ENCODE measurements at regions not wholly inside any gene's neighbourhood (a gene's known extent, or its start where the extent isn't known, plus 50 kb on each side); places are given as distances from the start of the nearest gene placed in this dataset.

DNA sequence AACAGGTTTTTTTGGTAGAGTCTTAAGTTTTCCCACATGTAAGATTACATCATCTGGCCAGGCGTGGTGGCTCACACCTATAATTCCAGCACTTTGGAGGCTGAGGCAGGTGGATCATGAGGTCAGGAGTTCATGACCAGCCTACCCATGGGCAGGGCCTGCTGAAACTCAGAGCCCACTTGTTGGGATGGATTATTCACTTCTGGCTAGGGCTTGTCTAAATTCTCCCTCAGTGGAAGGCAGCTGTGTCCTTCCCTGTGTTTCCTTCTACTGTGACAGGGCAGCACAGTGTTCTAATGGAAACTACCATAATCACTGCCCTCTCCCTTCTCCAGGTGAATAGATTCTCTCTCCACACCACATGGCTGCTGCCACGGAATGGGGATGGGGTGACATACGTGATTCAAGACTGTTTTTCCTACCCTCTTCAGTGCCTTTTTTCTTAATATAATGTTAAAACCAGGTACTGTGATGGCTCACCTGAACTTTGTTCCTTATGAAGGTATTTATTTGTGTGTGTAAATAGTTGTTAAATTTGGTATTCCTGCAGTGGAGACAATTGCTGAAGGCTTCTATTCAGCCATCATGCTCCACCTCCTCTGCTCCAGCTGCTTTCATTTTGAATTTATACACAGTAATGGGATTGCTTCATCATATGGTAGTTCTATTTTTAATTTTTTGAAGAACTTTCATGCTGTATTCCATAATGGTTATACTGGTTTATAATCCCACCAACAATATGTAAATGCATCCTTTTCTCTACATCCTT, 287.2 kb upstream of the HS3ST1 start:
- Histone ChIP-seq H4K91ac (ENCODE audit: insufficient read depth, low read depth, low read length) (no peak overlapping the region), H3K27ac (ENCODE audit: insufficient read depth, low read length) (no peak overlapping the region), H3K4me1 (ENCODE audit: control insufficient read depth, insufficient read depth, low read length) (no peaks in the 10 kb centered on the region), H3K27me3 (ENCODE audit: control insufficient read depth, insufficient read depth, low read length) (no peaks in the 10 kb centered on the region), H2AFZ (replicated peaks; ENCODE audit: low read length, poor library complexity) (no peak overlapping the region), H3K4me2 (ENCODE audit: low read depth, low read length) (no peak overlapping the region), H2BK20ac (ENCODE audit: low read depth, low read length) (no peak overlapping the region), H3K9ac (ENCODE audit: low read depth, low read length) (no peak overlapping the region), H4K20me1 (ENCODE audit: insufficient read depth, low read length) (no peaks in the 10 kb centered on the region), H3K9me1 (ENCODE audit: insufficient read depth, low read length) (no peaks in the 10 kb centered on the region), H2BK120ac (ENCODE audit: low read depth, low read length) (no peak overlapping the region), H4K5ac (ENCODE audit: low read depth, low read length) (no peak overlapping the region), H3K36me3 (ENCODE audit: control insufficient read depth, insufficient read depth, low read length) (no peaks in the 10 kb centered on the region), H3K56ac (ENCODE audit: extremely low read depth, insufficient read depth, low read length) (no peak overlapping the region), H3K4ac (ENCODE audit: low read depth, low read length) (no peak overlapping the region), H3K18ac (ENCODE audit: low read depth, low read length) (no peak overlapping the region), H3K79me1 (ENCODE audit: low read depth in 1 of 2, low read length in 2 of 2) (no peaks in the 10 kb centered on the region), H3K14ac (replicated peaks; ENCODE audit: low read depth, low read length) (no peak overlapping the region), H3K9me3 (ENCODE audit: control insufficient read depth, insufficient read depth, low read length) (no peaks in the 10 kb centered on the region), H2AK9ac (replicated peaks; ENCODE audit: low read depth, low read length, poor library complexity) (no peak overlapping the region), H3K4me3 (ENCODE audit: insufficient read depth, low read depth, low read length) (no peak overlapping the region), H2BK5ac (ENCODE audit: low read depth, low read length, poor library complexity, severe bottlenecking) (no peak overlapping the region), H4K8ac (ENCODE audit: low read depth in 2 of 2, low read length in 2 of 2) (no peak overlapping the region), H3K23ac (ENCODE audit: low read depth, low read length) (no peak overlapping the region), H2AK5ac (ENCODE audit: low read depth, low read length) (no peak overlapping the region), H2BK15ac (ENCODE audit: low read depth, low read length) (no peak overlapping the region)
- dilution Hi-C loops (cut with HindIII; ENCODE audit: low sequenced_read_pairs, unreplicated experiment): no loop called here
- no peak for ATAC-seq (ENCODE audit: low read depth)
- ChIA-PET CTCF (no interaction called here), POLR2A (ENCODE audit: unreplicated experiment) (no interaction called here)
- TF ChIP-seq BHLHE40 (IDR thresholded peaks at IDR 0.05; ENCODE audit: low read depth, low read length): no peak
- no peak for TF ChIP-seq RFX5 (IDR thresholded peaks at IDR 0.05; ENCODE audit: low read depth, low read length)
- TF ChIP-seq USF2 (IDR thresholded peaks at IDR 0.05; ENCODE audit: low read depth, low read length): no peak
- no peak for TF ChIP-seq MXI1 (IDR thresholded peaks at IDR 0.05; ENCODE audit: borderline replicate concordance, low read depth, low read length)
- TF ChIP-seq MAZ (IDR thresholded peaks at IDR 0.05; ENCODE audit: borderline replicate concordance, low read depth, low read length): no peak
- no peak for TF ChIP-seq RCOR1 (IDR thresholded peaks at IDR 0.05; ENCODE audit: insufficient replicate concordance, low read length)
- TF ChIP-seq SMC3 (IDR thresholded peaks at IDR 0.05; ENCODE audit: low read depth, low read length): no peak
- TF ChIP-seq NFE2L2 (IDR thresholded peaks at IDR 0.05; ENCODE audit: low read depth, low read length): no peak
- TF ChIP-seq RAD21 (IDR thresholded peaks at IDR 0.05; ENCODE audit: low read length): no peak
- in situ Hi-C loops (cut with MboI; ENCODE audit: low sequenced_read_pairs): loop anchor here (10.0 kb wide), 1 partner anchor 1131 kb away; no protein-coding TSS in a partner anchor
- intact Hi-C loops (cut with micrococcal nuclease): no loop called here
- no peak for DNase-seq
- no TSS peak for BruUV-seq (replicated peaks)
- no CpG with 5 or more reads among the region's 3 CpGs for WGBS, 2 experiments (ENCODE audit: extremely low coverage in 2 of 2, insufficient read length in 1 of 2)
